IMR-90 (cell line): ENCODE measurements at regions not wholly inside any gene's neighbourhood (a gene's known extent, or its start where the extent isn't known, plus 50 kb on each side); places are given as distances from the start of the nearest gene placed in this dataset.

Source experiments
- ATAC-seq: fragments of 200-7000 bp; cut with Tn5 transposase; 2 replicates; pipeline ENCODE4 v1.9.1; 2020; ENCODE audit warnings: low read depth, mild to moderate bottlenecking, moderate library complexity
- BruUV-seq: library from RNA; stranded (reverse); fragments of 400-500 nt; replicated peaks from 2 replicates; lab custom pipeline; 2021; lab: Mats Ljungman, UMichigan
- CTCF ChIA-PET: fragments of 300-600 bp; formaldehyde crosslinking; extraction: SDS; loops from one replicate; lab custom pipeline; 2021; ENCODE audit warnings: antibody characterized with exemption; lab: Yijun Ruan, JAX
- POLR2A ChIA-PET: fragments of 300-600 bp; sonication (Branson Sonifier 250); formaldehyde crosslinking; loops from one replicate; lab custom pipeline; 2022; ENCODE audit warnings: antibody characterized with exemption; ENCODE audit not compliant: unreplicated experiment; lab: Charles Lee
- DNase-seq: peaks from one replicate; pipeline ENCODE4 v3.0.0; 2013
- H2AFZ ChIP-seq: replicated peaks from 2 replicates; pipeline ENCODE3; 2013; ENCODE audit warnings: low read length, mild to moderate bottlenecking; ENCODE audit not compliant: poor library complexity
- H2AK5ac ChIP-seq: 2 replicates; pipeline ENCODE4 v1.6.1; 2013; ENCODE audit warnings: low read depth, low read length, inconsistent platforms
- H2AK9ac ChIP-seq: replicated peaks from 2 replicates; pipeline ENCODE3; 2013; ENCODE audit warnings: mild to moderate bottlenecking, low read depth, low read length, moderate library complexity; ENCODE audit not compliant: poor library complexity
- H2BK120ac ChIP-seq: 2 replicates; pipeline ENCODE4 v1.6.1; 2013; ENCODE audit warnings: low read depth, low read length, inconsistent platforms
- H2BK15ac ChIP-seq: 3 replicates; pipeline ENCODE4 v1.6.1; 2013; ENCODE audit warnings: low read depth, low read length, inconsistent platforms
- H2BK20ac ChIP-seq: 2 replicates; pipeline ENCODE4 v1.6.1; 2013; ENCODE audit warnings: low read depth, mild to moderate bottlenecking, inconsistent platforms, low read length, moderate library complexity
- H2BK5ac ChIP-seq: 2 replicates; pipeline ENCODE4 v1.6.1; 2013; ENCODE audit warnings: mild to moderate bottlenecking, low read depth, low read length, inconsistent platforms; ENCODE audit not compliant: poor library complexity, severe bottlenecking
- H3K14ac ChIP-seq: replicated peaks from 2 replicates; pipeline ENCODE4 v1.6.1; 2013; ENCODE audit warnings: low read depth, low read length, inconsistent platforms
- H3K18ac ChIP-seq: 2 replicates; pipeline ENCODE4 v1.6.1; 2013; ENCODE audit warnings: low read depth, low read length, control low read depth
- H3K23ac ChIP-seq: 2 replicates; pipeline ENCODE4 v1.6.1; 2013; ENCODE audit warnings: low read depth, low read length, inconsistent platforms
- H3K27ac ChIP-seq: 2 replicates; pipeline ENCODE4 v1.5.1; 2013; ENCODE audit warnings: mild to moderate bottlenecking, control low read depth, low read length; ENCODE audit not compliant: insufficient read depth
- H3K27me3 ChIP-seq: 2 replicates; pipeline ENCODE4 v1.6.1; 2013; ENCODE audit warnings: low read length; ENCODE audit not compliant: control insufficient read depth, insufficient read depth
- H3K36me3 ChIP-seq: 2 replicates; pipeline ENCODE4 v1.6.1; 2013; ENCODE audit warnings: low read length, mixed read lengths; ENCODE audit not compliant: control insufficient read depth, insufficient read depth
- H3K4ac ChIP-seq: 2 replicates; pipeline ENCODE4 v1.6.1; 2013; ENCODE audit warnings: low read depth, low read length, inconsistent platforms
- H3K4me1 ChIP-seq: 2 replicates; pipeline ENCODE4 v1.6.1; 2013; ENCODE audit warnings: low read length, mixed read lengths; ENCODE audit not compliant: control insufficient read depth, insufficient read depth
- H3K4me2 ChIP-seq: 2 replicates; pipeline ENCODE4 v1.6.1; 2013; ENCODE audit warnings: low read depth, mild to moderate bottlenecking, control low read depth, low read length, moderate library complexity
- H3K4me3 ChIP-seq: 2 replicates; pipeline ENCODE4 v1.5.1; 2013; ENCODE audit warnings: low read depth, mild to moderate bottlenecking, control low read depth, low read length, moderate library complexity; ENCODE audit not compliant: insufficient read depth
- H3K56ac ChIP-seq: 2 replicates; pipeline ENCODE4 v1.6.1; 2013; ENCODE audit warnings: low read length, inconsistent platforms; ENCODE audit not compliant: insufficient read depth; ENCODE audit errors: extremely low read depth
- H3K79me1 ChIP-seq, 2 experiments: 2 replicates each; pipeline ENCODE4 v1.6.1; 2013; ENCODE audit warnings: low read length in 2 of 2, inconsistent platforms in 1 of 2, low read depth in 1 of 2
- H3K9ac ChIP-seq: 2 replicates; pipeline ENCODE4 v1.6.1; 2013; ENCODE audit warnings: low read depth, low read length, control low read depth
- H3K9me1 ChIP-seq: 2 replicates; pipeline ENCODE4 v1.6.1; 2013; ENCODE audit warnings: low read length, inconsistent platforms; ENCODE audit not compliant: insufficient read depth
- H3K9me3 ChIP-seq: 2 replicates; pipeline ENCODE4 v1.6.1; 2013; ENCODE audit warnings: low read length; ENCODE audit not compliant: control insufficient read depth, insufficient read depth
- H4K20me1 ChIP-seq: 2 replicates; pipeline ENCODE4 v1.6.1; 2013; ENCODE audit warnings: low read length, inconsistent platforms; ENCODE audit not compliant: insufficient read depth
- H4K5ac ChIP-seq: 2 replicates; pipeline ENCODE4 v1.6.1; 2013; ENCODE audit warnings: mild to moderate bottlenecking, low read depth, low read length, control low read depth
- H4K8ac ChIP-seq, 2 experiments: 2 replicates each; pipeline ENCODE4 v1.6.1; 2013; ENCODE audit warnings: low read depth in 2 of 2, low read length in 2 of 2, control low read depth in 1 of 2, inconsistent platforms in 1 of 2
- H4K91ac ChIP-seq: 2 replicates; pipeline ENCODE4 v1.6.1; 2013; ENCODE audit warnings: low read depth, low read length, inconsistent platforms; ENCODE audit not compliant: insufficient read depth
- CHD1 ChIP-seq: IDR thresholded peaks from 2 replicates; pipeline ENCODE4 v1.6.1; 2012; ENCODE audit warnings: low read depth, low read length, improper control_type of control experiment
- MAFK ChIP-seq: IDR thresholded peaks from 2 replicates; pipeline ENCODE4 v1.6.1; 2012; ENCODE audit warnings: low read depth, low read length, improper control_type of control experiment
- RAD21 ChIP-seq: IDR thresholded peaks from 2 replicates; pipeline ENCODE4 v1.6.1; 2012; ENCODE audit warnings: low read length, improper control_type of control experiment
- RFX5 ChIP-seq: IDR thresholded peaks from 2 replicates; pipeline ENCODE4 v1.8.0; 2012; ENCODE audit warnings: low read depth, mild to moderate bottlenecking, low read length, moderate library complexity
- WGBS, 2 experiments: methylation state at CpG; one replicate each; pipeline versions ENCODE4 v1.1.5 to v1.1.7; 2013; ENCODE audit warnings: missing lambda C conversion rate in 2 of 2; ENCODE audit not compliant: insufficient read length in 1 of 2; ENCODE audit errors: extremely low coverage in 2 of 2; 5-methylcytosine and 5-hydroxymethylcytosine counted together
- dilution Hi-C: fragments of 300-500 bp; cut with HindIII; formaldehyde crosslinking; loops from one replicate; pipeline ENCODE4 v1.14.3; 2018; ENCODE audit warnings: low sequenced_read_pairs; ENCODE audit not compliant: unreplicated experiment
- in situ Hi-C: fragments of 300-500 bp; cut with MboI; formaldehyde crosslinking; loops from 3 replicates; pipeline ENCODE4 v1.14.3; 2019; ENCODE audit warnings: low sequenced_read_pairs, inconsistent platforms, mixed read lengths
- intact Hi-C: fragments of 100-400 bp; cut with micrococcal nuclease; formaldehyde crosslinking; loops from 2 replicates; pipeline ENCODE4 v1.10.0; 2022

GRCh38 chr18:13983506-13983905 is 68.2 kb upstream of the MC2R start:
- CTCF ChIA-PET = no interaction called here
- H3K27ac ChIP-seq = no peak overlapping the region
- no peak overlapping the region for H3K14ac ChIP-seq
- H3K4me1 ChIP-seq = no peaks in the 10 kb centered on the region
- H3K4me3 ChIP-seq = no peak overlapping the region
- no peak overlapping the region for H3K9ac ChIP-seq
- no peak for TF ChIP-seq RAD21
- TF ChIP-seq CHD1 = no peak
- TF ChIP-seq RFX5 = no peak
- TF ChIP-seq MAFK = no peak
- POLR2A ChIA-PET = no interaction called here
- H2AK9ac ChIP-seq = no peak overlapping the region
- BruUV-seq = no TSS peak
- no peak overlapping the region for H3K4me2 ChIP-seq
- WGBS, 2 experiments = no CpG with 5 or more reads among the region's 2 CpGs
- H3K4ac ChIP-seq = no peak overlapping the region
- no peak overlapping the region for H4K8ac ChIP-seq
- intact Hi-C loops (no loop called here), dilution Hi-C loops (no loop called here), in situ Hi-C loops (no loop called here)
- H3K9me1 ChIP-seq = no peaks in the 10 kb centered on the region
- ATAC-seq = no peak
- H3K18ac ChIP-seq = no peak overlapping the region
- no peak for DNase-seq
- H2AFZ ChIP-seq = no peak overlapping the region
- H4K5ac ChIP-seq = no peak overlapping the region
- no peak overlapping the region for H2BK15ac ChIP-seq
- H3K27me3 ChIP-seq = no peaks in the 10 kb centered on the region
- no peaks in the 10 kb centered on the region for H4K20me1 ChIP-seq
- no peak overlapping the region for H2AK5ac ChIP-seq
- no peak overlapping the region for H3K56ac ChIP-seq
- peaks cover 18% of the 10 kb centered on the region for H3K9me3 ChIP-seq
- no peak overlapping the region for H4K91ac ChIP-seq
- H2BK20ac ChIP-seq = no peak overlapping the region
- H3K79me1 ChIP-seq = no peaks in the 10 kb centered on the region
- H3K23ac ChIP-seq = no peak overlapping the region
- no peak overlapping the region for H2BK5ac ChIP-seq
- H3K36me3 ChIP-seq = no peaks in the 10 kb centered on the region
- no peak overlapping the region for H2BK120ac ChIP-seq
